ENCODE measurements at regions not wholly inside any gene's neighbourhood (a gene's known extent, or its start where the extent isn't known, plus 50 kb on each side); places are given as distances from the start of the nearest gene placed in this dataset.
"Not testable (repeated sequence)": the region's sequence is repeated elsewhere in the genome, so short reads cannot be mapped to it uniquely, and the experiment has no call there.

DNA sequence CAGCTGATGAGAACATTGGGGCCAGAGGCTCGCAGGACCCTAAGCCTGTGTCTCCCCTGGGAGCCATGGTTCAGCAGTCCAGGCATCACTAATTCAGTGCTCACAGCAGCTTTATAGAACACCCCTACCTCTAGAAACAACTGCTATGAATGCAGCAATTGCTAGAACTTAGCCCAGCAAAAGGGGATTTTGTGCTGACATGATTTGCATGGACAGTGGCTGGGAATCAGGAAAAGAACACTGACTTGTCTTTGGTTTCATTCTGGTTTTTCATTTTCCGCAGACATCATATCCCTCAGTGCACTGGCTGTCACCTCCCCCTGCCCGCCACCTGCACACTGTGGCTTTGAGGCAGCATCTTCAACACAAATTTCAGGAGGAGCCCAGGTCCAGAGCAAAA, 3964.9 kb upstream of the TPTE start:
- not testable (repeated sequence) for DNase-seq (ENCODE audit: low read depth)

GRCh38 chr21:6557415-6557814, 3964.0 kb upstream of the TPTE start:
- not testable (repeated sequence) for DNase-seq (ENCODE audit: low read depth)

- not testable (repeated sequence) for DNase-seq (ENCODE audit: low read depth)
These were observed 3960.2 kb upstream of the TPTE start for GRCh38 chr21:6561168-6561567.

- DNase-seq (ENCODE audit: low read depth) = not testable (repeated sequence)
These were observed 3959.8 kb upstream of the TPTE start for GRCh38 chr21:6561578-6561977.

DNA sequence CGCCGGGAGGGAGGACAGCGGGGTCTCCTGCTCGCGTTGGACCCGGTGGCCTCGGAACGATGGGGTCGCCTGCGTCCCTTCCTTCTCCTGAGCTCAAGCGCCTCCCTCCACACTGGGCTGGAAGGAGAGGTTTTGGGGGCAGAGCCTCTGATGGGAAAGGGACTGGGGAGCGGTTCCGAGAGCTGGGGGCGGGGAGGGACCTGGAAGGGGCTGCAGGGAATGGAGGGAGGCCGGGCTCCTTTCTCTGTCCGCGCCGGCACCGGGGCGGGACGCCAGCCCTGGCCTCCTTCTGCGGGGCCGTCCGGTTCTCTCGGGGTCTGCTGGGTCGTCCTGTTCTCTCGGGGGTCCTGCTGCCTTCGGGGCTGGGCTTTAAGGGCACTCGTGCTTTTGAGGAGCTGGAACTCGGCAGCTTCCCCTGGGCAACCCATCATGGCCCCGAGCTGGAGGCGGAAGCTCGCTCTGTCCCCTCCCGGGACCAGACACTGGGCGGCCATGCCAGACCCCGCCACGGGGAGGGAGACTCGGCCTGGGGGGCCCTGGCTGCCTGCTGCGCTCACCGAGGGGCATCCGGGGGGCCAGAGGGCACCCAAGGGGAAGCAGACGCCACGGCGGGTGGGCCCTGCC, 3956.7 kb upstream of the TPTE start:
- DNase-seq (ENCODE audit: low read depth) = not testable (repeated sequence)

DNA sequence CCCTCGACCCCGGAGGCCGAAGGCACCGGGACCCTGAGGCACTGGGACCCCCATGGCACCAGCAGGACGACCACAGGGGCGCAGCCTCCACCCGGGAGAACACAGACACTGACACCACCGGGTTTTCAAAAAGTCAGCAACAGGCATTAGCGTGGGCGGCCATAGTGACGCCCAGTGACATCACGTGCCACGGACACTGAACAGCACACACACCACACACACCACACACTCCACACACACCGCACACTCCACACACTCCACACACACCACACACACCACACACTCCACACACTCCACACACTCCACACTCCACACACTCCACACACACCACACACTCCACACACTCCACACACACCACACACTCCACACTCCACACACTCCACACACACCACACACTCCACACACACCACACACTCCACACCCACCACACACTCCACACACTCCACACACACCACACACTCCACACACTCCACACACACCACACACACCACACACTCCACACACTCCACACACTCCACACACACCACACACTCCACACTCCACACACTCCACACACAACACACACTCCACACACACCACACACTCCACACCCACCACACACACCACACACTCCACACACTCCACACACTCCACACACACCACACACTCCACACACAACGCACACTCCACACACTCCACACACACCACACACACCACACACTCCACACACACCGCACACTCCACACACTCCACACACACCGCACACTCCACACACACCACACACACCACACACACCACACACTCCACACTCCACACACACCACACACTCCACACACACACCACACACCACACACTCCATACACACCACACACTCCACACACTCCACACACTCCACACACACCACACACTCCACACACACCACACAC, 3955.9 kb upstream of the TPTE start:
- peak; percentile 5 for DNase-seq (ENCODE audit: low read depth)

- not testable (repeated sequence) for DNase-seq (ENCODE audit: low read depth)
These were observed 3953.8 kb upstream of the TPTE start for GRCh38 chr21:6567542-6567941.

DNA sequence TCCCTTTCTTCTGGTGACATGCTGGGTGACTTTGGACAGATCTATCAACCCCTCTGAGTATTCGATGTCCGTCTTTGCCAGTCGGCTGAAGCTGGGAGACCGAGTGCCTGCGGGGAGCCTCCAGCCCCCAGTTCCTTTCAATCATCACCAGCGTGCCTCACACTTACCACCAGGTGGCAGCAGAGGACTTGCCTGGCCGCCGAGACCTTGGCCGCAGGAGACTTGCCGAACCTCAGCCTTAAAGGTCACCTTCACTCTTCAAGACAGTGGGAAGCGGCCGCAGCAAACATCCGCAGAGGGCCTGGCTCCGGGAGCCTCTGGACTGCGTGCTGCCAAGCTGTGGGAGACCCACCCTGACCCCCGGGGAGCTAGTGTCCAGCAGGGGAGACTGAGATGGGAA, 3952.2 kb upstream of the TPTE start:
- not testable (repeated sequence) for DNase-seq (ENCODE audit: low read depth)

GRCh38 chr21:6569587-6570392, 3951.6 kb upstream of the TPTE start:
- DNase-seq (ENCODE audit: low read depth) = not testable (repeated sequence)

DNA sequence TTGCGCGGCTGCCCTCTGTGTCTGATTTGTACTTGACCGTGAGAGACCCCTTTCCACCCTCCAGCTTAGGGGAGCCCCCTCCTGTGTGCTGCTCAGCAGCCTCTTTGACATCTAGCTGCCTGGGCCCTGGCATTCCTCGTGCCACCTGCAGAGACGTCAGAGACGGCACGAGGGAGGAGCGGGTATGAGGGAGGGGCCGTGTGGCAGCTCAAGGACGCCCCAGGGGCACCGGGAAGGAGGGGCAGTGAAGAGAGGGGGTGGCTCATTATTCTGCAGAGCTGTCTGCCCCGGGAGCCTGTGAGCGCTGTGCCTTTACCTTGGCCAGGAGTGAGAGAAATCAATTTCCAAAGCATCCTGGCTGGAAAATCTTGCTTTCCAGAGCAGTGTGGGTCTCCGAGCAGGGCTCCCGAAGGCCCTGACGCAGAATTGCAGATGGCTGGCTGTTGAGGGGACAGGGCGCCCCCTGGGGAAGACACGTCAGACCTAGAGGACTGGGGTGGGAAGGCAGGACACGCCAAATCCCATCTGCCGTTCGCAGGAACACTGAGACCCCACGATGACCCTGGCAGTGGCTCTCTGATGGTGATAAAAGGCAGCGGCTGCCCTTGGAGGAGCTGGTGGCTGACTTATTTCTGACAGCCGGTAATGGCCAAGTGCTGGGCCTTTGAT, 3950.5 kb upstream of the TPTE start:
- not testable (repeated sequence) for DNase-seq (ENCODE audit: low read depth)

GRCh38 chr21:6573576-6573975, 3947.8 kb upstream of the TPTE start:
- not testable (repeated sequence) for DNase-seq (ENCODE audit: low read depth)

- DNase-seq (ENCODE audit: low read depth) = not testable (repeated sequence)
These were observed 3941.6 kb upstream of the TPTE start for GRCh38 chr21:6579801-6580200.
